ENCODE measurements at regions not wholly inside any gene's neighbourhood (a gene's known extent, or its start where the extent isn't known, plus 50 kb on each side); places are given as distances from the start of the nearest gene placed in this dataset.
"Not testable (repeated sequence)": the region's sequence is repeated elsewhere in the genome, so short reads cannot be mapped to it uniquely, and the experiment has no call there.

DNA sequence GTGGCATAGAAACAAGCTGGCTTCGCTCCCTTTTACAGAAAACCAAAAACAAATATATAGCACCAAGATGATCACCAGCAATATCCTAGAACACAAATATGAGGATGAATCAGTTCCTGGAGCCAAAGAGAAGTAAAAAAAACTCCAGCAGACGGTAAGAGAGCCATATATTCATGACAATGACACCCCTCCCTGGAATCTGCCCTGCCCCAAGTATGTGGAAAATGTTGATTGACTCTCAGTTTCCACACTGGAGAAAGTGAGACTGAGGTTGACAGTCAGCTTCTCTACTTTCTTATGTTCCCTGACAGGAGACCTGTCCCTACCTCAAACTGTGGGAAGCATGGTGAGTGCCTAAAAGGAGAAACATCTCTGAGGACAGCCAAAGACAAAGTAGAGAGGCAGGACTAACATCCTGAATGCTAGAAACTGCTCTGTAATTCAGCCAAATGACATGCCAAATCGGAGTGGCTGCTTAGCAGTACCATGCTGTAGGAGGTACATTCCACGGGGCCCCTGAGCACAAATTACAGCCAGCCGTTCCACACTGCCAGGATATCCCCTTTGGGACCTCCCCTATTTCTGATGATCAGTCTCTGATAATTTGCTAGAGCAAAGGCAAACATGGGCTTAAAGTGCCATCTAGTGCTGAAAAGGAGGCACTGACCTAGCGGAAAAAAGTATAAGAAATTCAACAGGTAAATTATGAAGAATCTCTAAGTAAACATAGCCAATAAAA, 424.0 kb upstream of the RGMB start:
- TF ChIP-seq POLR2A (IDR thresholded peaks at IDR 0.05; ENCODE audit: low read depth, low read length) (no peak), POLR2AphosphoS5 (IDR thresholded peaks at IDR 0.05; ENCODE audit: low read depth, low read length) (no peak), TAF1 (IDR thresholded peaks at IDR 0.05; ENCODE audit: borderline replicate concordance, low read depth, low read length) (no peak)
- FAIRE-seq: no peak
- no peak for DNase-seq (ENCODE audit: insufficient read length)

DNA sequence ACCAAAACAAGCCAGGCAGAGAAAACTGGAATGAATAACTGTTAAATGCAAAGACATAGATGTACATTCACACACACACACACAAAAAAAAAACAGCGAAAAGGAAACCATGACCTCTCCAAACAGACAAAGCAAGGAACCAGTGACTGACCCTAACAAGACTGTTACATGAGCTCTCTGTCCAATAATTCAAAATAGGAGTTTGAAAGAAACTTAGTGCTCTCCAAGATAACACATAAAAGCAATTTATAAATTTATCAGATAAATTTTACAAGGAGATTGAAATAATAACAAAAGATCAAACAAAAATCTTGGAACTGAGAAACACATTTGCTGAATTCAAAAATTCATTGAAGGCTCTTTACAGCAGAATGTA, 423.5 kb upstream of the RGMB start:
- no peak for DNase-seq (ENCODE audit: insufficient read length)
- no peak for FAIRE-seq
- no peak for TF ChIP-seq TAF1 (IDR thresholded peaks at IDR 0.05; ENCODE audit: borderline replicate concordance, low read depth, low read length)
- TF ChIP-seq POLR2AphosphoS5 (IDR thresholded peaks at IDR 0.05; ENCODE audit: low read depth, low read length): no peak
- no peak for TF ChIP-seq POLR2A (IDR thresholded peaks at IDR 0.05; ENCODE audit: low read depth, low read length)

DNA sequence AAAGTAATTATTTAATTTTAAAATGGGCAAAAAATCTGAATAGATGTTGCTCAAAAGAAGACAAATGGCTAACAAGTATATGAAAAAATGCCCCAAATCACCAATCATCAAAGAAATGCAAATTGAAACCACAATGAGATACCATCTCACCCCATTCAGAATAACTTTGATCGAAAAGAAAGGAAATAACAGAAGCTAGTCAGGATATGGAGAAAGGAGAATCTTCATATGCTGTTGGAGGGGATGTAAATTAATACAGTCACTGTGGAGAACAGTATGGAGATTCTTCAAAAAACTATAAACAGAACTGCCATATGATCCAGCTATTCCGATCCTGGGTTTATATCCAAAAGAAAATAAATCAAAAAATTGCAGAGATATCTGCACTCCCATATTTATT, 418.5 kb upstream of the RGMB start:
- DNase-seq (ENCODE audit: insufficient read length) (no peak), FAIRE-seq (no peak)
- TF ChIP-seq TAF1 (IDR thresholded peaks at IDR 0.05; ENCODE audit: borderline replicate concordance, low read depth, low read length) (no peak), POLR2A (IDR thresholded peaks at IDR 0.05; ENCODE audit: low read depth, low read length) (no peak), POLR2AphosphoS5 (IDR thresholded peaks at IDR 0.05; ENCODE audit: low read depth, low read length) (no peak)

GRCh38 chr5:98360548-98360947, 412.9 kb upstream of the RGMB start:
- no peak for FAIRE-seq
- no peak for DNase-seq (ENCODE audit: insufficient read length)
- TF ChIP-seq TAF1 (IDR thresholded peaks at IDR 0.05; ENCODE audit: borderline replicate concordance, low read depth, low read length): no peak
- TF ChIP-seq POLR2AphosphoS5 (IDR thresholded peaks at IDR 0.05; ENCODE audit: low read depth, low read length): no peak
- TF ChIP-seq POLR2A (IDR thresholded peaks at IDR 0.05; ENCODE audit: low read depth, low read length): no peak

- FAIRE-seq: no peak
- no peak for TF ChIP-seq TAF1 (IDR thresholded peaks at IDR 0.05; ENCODE audit: borderline replicate concordance, low read depth, low read length)
- no peak for TF ChIP-seq POLR2A (IDR thresholded peaks at IDR 0.05; ENCODE audit: low read depth, low read length)
- no peak for TF ChIP-seq POLR2AphosphoS5 (IDR thresholded peaks at IDR 0.05; ENCODE audit: low read depth, low read length)
Measured at GRCh38 chr5:98363157-98363556, 410.3 kb upstream of the RGMB start.

DNA sequence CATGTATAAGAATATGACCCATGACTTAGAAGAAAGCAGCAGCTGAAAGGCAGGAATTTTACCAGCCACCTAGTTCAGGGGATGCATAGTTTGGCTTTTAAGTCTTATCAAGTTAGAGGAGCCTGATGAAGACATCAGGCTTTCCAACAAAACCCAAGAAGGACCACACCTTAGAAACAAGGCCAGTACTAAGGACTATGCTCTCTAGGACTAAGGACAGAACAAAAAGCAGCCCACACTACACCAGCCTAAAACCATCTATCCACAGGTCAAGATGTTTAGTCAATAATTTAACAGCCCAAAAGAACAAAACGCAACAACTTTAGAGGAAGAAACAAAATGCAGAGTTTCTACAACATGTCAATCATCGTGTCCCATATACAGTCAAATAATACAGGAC, 408.9 kb upstream of the RGMB start:
- no peak for DNase-seq (ENCODE audit: insufficient read length)
- TF ChIP-seq TAF1 (IDR thresholded peaks at IDR 0.05; ENCODE audit: borderline replicate concordance, low read depth, low read length) (no peak), POLR2AphosphoS5 (IDR thresholded peaks at IDR 0.05; ENCODE audit: low read depth, low read length) (no peak), POLR2A (IDR thresholded peaks at IDR 0.05; ENCODE audit: low read depth, low read length) (no peak)
- no peak for FAIRE-seq

More at GRCh38 chr5:98363157-98363556, 410.3 kb upstream of the RGMB start:
- no peak for DNase-seq (ENCODE audit: insufficient read length)

DNA sequence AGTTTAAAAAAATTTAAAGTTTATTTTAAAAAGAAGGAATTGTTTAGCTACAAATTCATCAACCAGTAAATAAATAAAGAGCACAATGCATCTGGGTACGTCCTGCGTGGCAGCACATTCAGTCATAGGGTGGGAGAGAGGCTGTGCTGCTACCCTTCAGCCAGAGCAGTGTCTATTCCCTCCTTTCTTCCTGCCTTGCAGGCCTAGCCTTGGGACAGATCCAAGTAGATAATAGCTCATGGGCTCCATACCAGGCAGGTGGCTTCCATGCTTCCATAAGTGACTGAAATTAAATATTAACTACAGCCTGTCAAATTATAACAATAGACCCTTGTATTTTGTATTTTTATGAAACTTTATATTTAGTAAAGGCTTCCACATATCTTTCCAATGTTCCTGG, 408.3 kb upstream of the RGMB start:
- DNase-seq (ENCODE audit: insufficient read length) (no peak), FAIRE-seq (no peak)
- no peak for TF ChIP-seq POLR2A (IDR thresholded peaks at IDR 0.05; ENCODE audit: low read depth, low read length)
- no peak for TF ChIP-seq POLR2AphosphoS5 (IDR thresholded peaks at IDR 0.05; ENCODE audit: low read depth, low read length)

GRCh38 chr5:98368141-98368540, 405.3 kb upstream of the RGMB start:
- no peak for FAIRE-seq
- DNase-seq (ENCODE audit: insufficient read length): no peak
- TF ChIP-seq POLR2AphosphoS5 (IDR thresholded peaks at IDR 0.05; ENCODE audit: low read depth, low read length) (no peak), TAF1 (IDR thresholded peaks at IDR 0.05; ENCODE audit: borderline replicate concordance, low read depth, low read length) (no peak), POLR2A (IDR thresholded peaks at IDR 0.05; ENCODE audit: low read depth, low read length) (no peak)

DNA sequence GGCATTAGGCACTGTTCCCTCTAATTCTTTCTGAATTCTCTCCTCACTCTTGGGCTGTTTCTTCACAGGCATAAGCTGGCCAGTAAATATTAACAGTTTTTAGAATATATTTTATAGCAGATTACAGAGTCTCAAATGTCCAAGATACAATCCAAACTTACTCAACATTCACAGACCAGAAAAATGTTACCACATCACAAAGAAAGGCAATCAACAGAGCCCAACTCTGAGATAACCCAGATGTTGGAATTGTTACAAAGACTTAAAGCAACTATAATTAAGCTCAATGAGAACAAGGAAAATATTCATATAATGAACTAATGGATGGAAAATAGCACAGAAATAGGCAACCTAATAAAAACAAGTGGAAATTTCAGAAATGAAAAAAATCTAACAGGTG, 401.1 kb upstream of the RGMB start:
- no peak for TF ChIP-seq POLR2AphosphoS5 (IDR thresholded peaks at IDR 0.05; ENCODE audit: low read depth, low read length)
- no peak for TF ChIP-seq POLR2A (IDR thresholded peaks at IDR 0.05; ENCODE audit: low read depth, low read length)
- TF ChIP-seq TAF1 (IDR thresholded peaks at IDR 0.05; ENCODE audit: borderline replicate concordance, low read depth, low read length): no peak
- FAIRE-seq (no peak), DNase-seq (ENCODE audit: insufficient read length) (no peak)

GRCh38 chr5:98391921-98392625, 381.4 kb upstream of the RGMB start:
- no peak for TF ChIP-seq TAF1 (IDR thresholded peaks at IDR 0.05; ENCODE audit: borderline replicate concordance, low read depth, low read length)
- TF ChIP-seq POLR2AphosphoS5 (IDR thresholded peaks at IDR 0.05; ENCODE audit: low read depth, low read length): no peak
- TF ChIP-seq POLR2A (IDR thresholded peaks at IDR 0.05; ENCODE audit: low read depth, low read length): no peak
- DNase-seq (ENCODE audit: insufficient read length) (no peak), FAIRE-seq (no peak)

DNA sequence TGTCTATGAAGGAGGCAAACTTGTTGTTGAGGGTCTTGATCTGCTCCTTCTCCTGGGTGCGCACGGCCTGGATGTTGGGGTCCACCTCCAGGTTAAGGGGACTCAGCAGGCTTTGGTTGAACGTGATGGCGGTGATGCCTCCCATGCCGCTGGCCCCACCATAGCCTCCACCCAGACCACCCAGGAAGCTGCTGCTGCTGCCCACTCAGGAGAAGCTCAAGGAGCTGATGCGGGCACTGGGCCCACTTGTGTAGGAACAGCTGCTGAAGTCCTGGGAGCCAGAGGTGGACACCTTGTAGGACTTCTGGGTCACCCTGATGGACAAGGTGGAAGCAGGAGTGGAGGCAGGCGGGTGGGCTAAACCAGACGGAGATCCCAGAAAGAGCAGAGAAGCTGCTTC, 380.3 kb upstream of the RGMB start:
- DNase-seq (ENCODE audit: insufficient read length); FAIRE-seq: not testable (repeated sequence)

DNA sequence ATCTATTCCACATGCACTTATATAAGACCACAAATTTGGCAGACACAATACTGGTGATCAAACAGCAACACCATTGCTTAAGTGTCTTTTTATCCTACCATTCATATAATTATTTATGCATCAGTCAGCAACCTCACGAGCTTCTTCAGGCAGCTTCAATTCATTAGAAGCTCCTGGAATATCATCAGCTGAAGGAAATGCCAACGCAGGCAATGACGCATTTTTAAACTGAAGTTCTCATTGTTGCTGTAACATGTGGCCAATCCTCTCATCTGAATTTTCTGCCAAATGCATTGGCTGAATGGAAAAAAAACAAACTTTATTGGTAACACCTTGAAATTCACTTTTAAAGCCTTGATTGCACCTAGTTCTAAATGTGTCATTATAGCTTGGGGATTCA, 376.4 kb upstream of the RGMB start:
- DNase-seq (ENCODE audit: insufficient read length) (no peak), FAIRE-seq (no peak)
- no peak for TF ChIP-seq TAF1 (IDR thresholded peaks at IDR 0.05; ENCODE audit: borderline replicate concordance, low read depth, low read length)
- TF ChIP-seq POLR2AphosphoS5 (IDR thresholded peaks at IDR 0.05; ENCODE audit: low read depth, low read length): no peak
- TF ChIP-seq POLR2A (IDR thresholded peaks at IDR 0.05; ENCODE audit: low read depth, low read length): no peak

All from GM12892 (cell line).